ENCODE measurements at regions not wholly inside any gene's neighbourhood (a gene's known extent, or its start where the extent isn't known, plus 50 kb on each side); places are given as distances from the start of the nearest gene placed in this dataset.

DNA sequence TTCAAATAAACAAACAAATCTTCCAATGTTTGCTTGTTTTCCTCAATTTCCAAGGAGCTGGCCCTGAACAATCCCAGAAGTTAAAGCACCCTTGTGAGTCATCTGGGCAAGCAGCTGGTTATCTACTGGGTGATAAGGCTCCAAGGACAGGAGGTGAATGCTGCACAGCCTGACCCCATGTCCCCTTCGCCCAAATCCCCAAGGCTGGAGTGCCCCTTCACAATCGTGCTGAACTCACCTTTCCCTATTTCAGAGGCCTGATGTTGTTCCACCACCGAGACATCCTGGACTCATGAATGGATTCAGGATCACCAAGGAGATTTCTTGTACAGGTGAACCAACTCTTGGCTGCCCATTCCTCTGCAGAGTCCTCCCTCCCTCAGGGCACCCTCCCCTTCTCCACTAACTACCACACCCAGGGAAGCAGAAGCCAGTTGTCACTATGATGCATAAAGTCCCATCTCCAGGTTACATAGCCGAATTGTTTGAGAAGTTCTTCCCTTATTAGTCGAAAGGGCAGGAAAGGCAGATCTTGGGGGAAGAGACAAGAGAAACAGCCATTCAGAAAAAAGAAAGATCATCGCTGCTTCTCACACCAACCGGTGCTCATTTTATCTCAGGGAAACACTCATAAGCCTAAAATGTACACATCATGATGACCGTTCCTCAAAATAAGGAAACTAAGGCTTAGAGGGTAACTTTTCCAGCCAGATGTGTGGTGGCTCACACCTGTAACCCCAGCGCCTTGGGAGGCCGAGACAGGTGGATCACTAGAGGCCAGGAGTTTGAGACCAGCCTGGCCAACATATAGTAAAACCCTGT is 138.8 kb upstream of the RREB1 start:
- intact Hi-C loops (cut with micrococcal nuclease; ENCODE audit: unreplicated experiment) = loop anchor here (10.0 kb wide), 1 partner anchor 144 kb away; no protein-coding TSS in a partner anchor
- Mint-ChIP-seq H3K36me3 (ENCODE audit: insufficient read depth, unreplicated experiment) (peaks cover 8% of the 10 kb centered on the region), H3K4me1 (ENCODE audit: low read depth, unreplicated experiment) (peaks cover 33% of the 10 kb centered on the region), H3K27ac (ENCODE audit: unreplicated experiment) (peak overlapping the region; percentile 98), H3K4me3 (ENCODE audit: low read depth, unreplicated experiment) (no peak overlapping the region), H3K9me3 (ENCODE audit: low read depth, unreplicated experiment) (no peaks in the 10 kb centered on the region), H3K27me3 (ENCODE audit: unreplicated experiment) (no peaks in the 10 kb centered on the region)
- TF ChIP-seq, protein P1, sequence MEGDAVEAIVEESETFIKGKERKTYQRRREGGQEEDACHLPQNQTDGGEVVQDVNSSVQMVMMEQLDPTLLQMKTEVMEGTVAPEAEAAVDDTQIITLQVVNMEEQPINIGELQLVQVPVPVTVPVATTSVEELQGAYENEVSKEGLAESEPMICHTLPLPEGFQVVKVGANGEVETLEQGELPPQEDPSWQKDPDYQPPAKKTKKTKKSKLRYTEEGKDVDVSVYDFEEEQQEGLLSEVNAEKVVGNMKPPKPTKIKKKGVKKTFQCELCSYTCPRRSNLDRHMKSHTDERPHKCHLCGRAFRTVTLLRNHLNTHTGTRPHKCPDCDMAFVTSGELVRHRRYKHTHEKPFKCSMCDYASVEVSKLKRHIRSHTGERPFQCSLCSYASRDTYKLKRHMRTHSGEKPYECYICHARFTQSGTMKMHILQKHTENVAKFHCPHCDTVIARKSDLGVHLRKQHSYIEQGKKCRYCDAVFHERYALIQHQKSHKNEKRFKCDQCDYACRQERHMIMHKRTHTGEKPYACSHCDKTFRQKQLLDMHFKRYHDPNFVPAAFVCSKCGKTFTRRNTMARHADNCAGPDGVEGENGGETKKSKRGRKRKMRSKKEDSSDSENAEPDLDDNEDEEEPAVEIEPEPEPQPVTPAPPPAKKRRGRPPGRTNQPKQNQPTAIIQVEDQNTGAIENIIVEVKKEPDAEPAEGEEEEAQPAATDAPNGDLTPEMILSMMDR (IDR thresholded peaks at IDR 0.05; ENCODE audit: unreplicated experiment) = no peak
- BruUV-seq (replicated peaks) = TSS peak; percentile 85
- DNase-seq = no peak
- CTCF ChIA-PET = no interaction called here

- H3K4me3 Mint-ChIP-seq (ENCODE audit: low read depth, unreplicated experiment) = no peak overlapping the region
- peaks cover 33% of the 10 kb centered on the region for H3K4me1 Mint-ChIP-seq (ENCODE audit: low read depth, unreplicated experiment)
- H3K36me3 Mint-ChIP-seq (ENCODE audit: insufficient read depth, unreplicated experiment) = peaks cover 8% of the 10 kb centered on the region
- H3K9me3 Mint-ChIP-seq (ENCODE audit: low read depth, unreplicated experiment) = no peaks in the 10 kb centered on the region
- intact Hi-C loops (cut with micrococcal nuclease; ENCODE audit: unreplicated experiment) = loop anchor here (10.0 kb wide), 1 partner anchor 145 kb away; no protein-coding TSS in a partner anchor
- BruUV-seq (replicated peaks) = no TSS peak
- TF ChIP-seq, protein P1 (IDR thresholded peaks at IDR 0.05; ENCODE audit: unreplicated experiment) = no peak
- CTCF ChIA-PET = no interaction called here
- DNase-seq = peak; percentile 93
- no peaks in the 10 kb centered on the region for H3K27me3 Mint-ChIP-seq (ENCODE audit: unreplicated experiment)
- peak overlapping the region; percentile 98 for H3K27ac Mint-ChIP-seq (ENCODE audit: unreplicated experiment)
Observed at GRCh38 chr6:6969761-6970223, 138.0 kb upstream of the RREB1 start.

GRCh38 chr6:6970851-6971250 is 136.9 kb upstream of the RREB1 start:
- Mint-ChIP-seq H3K4me1 (ENCODE audit: low read depth, unreplicated experiment) (peaks cover 33% of the 10 kb centered on the region), H3K27ac (ENCODE audit: unreplicated experiment) (peak overlapping the region; percentile 98), H3K4me3 (ENCODE audit: low read depth, unreplicated experiment) (no peak overlapping the region), H3K36me3 (ENCODE audit: insufficient read depth, unreplicated experiment) (peaks cover 8% of the 10 kb centered on the region), H3K9me3 (ENCODE audit: low read depth, unreplicated experiment) (no peaks in the 10 kb centered on the region), H3K27me3 (ENCODE audit: unreplicated experiment) (no peaks in the 10 kb centered on the region)
- no peak for DNase-seq
- no TSS peak for BruUV-seq (replicated peaks)
- TF ChIP-seq, protein P1 (IDR thresholded peaks at IDR 0.05; ENCODE audit: unreplicated experiment) = no peak
- intact Hi-C loops (cut with micrococcal nuclease; ENCODE audit: unreplicated experiment) = no loop called here
- CTCF ChIA-PET = no interaction called here

DNA sequence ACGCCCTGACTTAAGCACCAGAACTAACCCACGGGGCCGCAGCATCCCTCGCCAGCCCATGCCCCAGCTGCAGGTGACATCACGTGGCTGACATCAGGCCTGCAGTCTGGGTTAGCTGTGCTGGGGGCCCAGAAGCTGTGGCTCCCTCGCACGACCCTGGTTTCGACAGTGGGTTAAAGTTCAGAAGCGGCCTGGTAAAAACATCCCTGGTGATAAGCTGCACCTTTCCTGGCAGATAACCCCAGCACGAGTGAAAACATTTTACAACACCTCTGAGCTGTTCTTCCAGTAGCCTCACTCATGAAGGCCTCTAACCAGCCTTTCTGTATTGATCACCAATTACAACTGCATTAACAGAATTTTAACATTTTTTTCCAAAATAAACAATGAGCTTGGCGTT is 136.4 kb upstream of the RREB1 start:
- no TSS peak for BruUV-seq (replicated peaks)
- no peak overlapping the region for H3K4me3 Mint-ChIP-seq (ENCODE audit: low read depth, unreplicated experiment)
- peaks cover 8% of the 10 kb centered on the region for H3K36me3 Mint-ChIP-seq (ENCODE audit: insufficient read depth, unreplicated experiment)
- intact Hi-C loops (cut with micrococcal nuclease; ENCODE audit: unreplicated experiment) = no loop called here
- H3K4me1 Mint-ChIP-seq (ENCODE audit: low read depth, unreplicated experiment) = peaks cover 31% of the 10 kb centered on the region
- TF ChIP-seq, protein P1 (IDR thresholded peaks at IDR 0.05; ENCODE audit: unreplicated experiment) = no peak
- CTCF ChIA-PET = interaction anchor here (0.6 kb wide), 1 partner anchor 21 kb away, joined by 3 read pairs; no protein-coding TSS in a partner anchor
- H3K27me3 Mint-ChIP-seq (ENCODE audit: unreplicated experiment) = no peaks in the 10 kb centered on the region
- no peak for DNase-seq
- no peaks in the 10 kb centered on the region for H3K9me3 Mint-ChIP-seq (ENCODE audit: low read depth, unreplicated experiment)
- no peak overlapping the region for H3K27ac Mint-ChIP-seq (ENCODE audit: unreplicated experiment)

Data from Calu3 (cell line).